ENCODE measurements at regions not wholly inside any gene's neighbourhood (a gene's known extent, or its start where the extent isn't known, plus 50 kb on each side); places are given as distances from the start of the nearest gene placed in this dataset.

GRCh38 chr2:9768388-9768787 lies 74.9 kb upstream of the TAF1B start:
- H3K4me3 Mint-ChIP-seq, result no peak overlapping the region
- WGBS (ENCODE audit: insufficient coverage), result 78% methylated on average over 12 of the region's 12 CpGs

GRCh38 chr2:9769171-9770005 lies 73.9 kb upstream of the TAF1B start:
- WGBS (ENCODE audit: insufficient coverage), result 83% methylated on average over 17 of the region's 19 CpGs
- Histone ChIP-seq H3K9me3 (ENCODE audit: control insufficient read depth, insufficient read depth, low read length) (no peaks in the 10 kb centered on the region), H3K4me3 (ENCODE audit: low read length) (no peak overlapping the region), H3K27ac (ENCODE audit: low read length) (no peak overlapping the region), H3K36me3 (ENCODE audit: control insufficient read depth, insufficient read depth, low read length) (no peaks in the 10 kb centered on the region), H3K4me1 (ENCODE audit: control insufficient read depth, insufficient read depth, low read length) (peaks cover 15% of the 10 kb centered on the region), H3K27me3 (ENCODE audit: control insufficient read depth, insufficient read depth, low read length) (no peaks in the 10 kb centered on the region)
- DNase-seq (no peak), ATAC-seq (no peak)
- Mint-ChIP-seq H3K36me3 (no peaks in the 10 kb centered on the region), H3K4me1 (peaks cover 9 to 22% of the 10 kb centered on the region in 2 donors), H3K4me3 (no peak overlapping the region), H3K27ac (no peak overlapping the region), H3K9me3 (no peaks in the 10 kb centered on the region), H3K27me3 (ENCODE audit: low read depth in 2 of 2) (no peaks in the 10 kb centered on the region)
- no peak for TF ChIP-seq CTCF (IDR thresholded peaks at IDR 0.05)
- intact Hi-C loops (cut with micrococcal nuclease), result no loop called here

More at GRCh38 chr2:9768388-9768787, 74.9 kb upstream of the TAF1B start:
- no peak overlapping the region for H3K27ac ChIP-seq (ENCODE audit: low read length)
- H3K9me3 Mint-ChIP-seq, result no peaks in the 10 kb centered on the region
- no peaks in the 10 kb centered on the region for H3K36me3 Mint-ChIP-seq
- peaks cover 16% of the 10 kb centered on the region for H3K4me1 ChIP-seq (ENCODE audit: control insufficient read depth, insufficient read depth, low read length)
- no peaks in the 10 kb centered on the region for H3K9me3 ChIP-seq (ENCODE audit: control insufficient read depth, insufficient read depth, low read length)
- no peak for TF ChIP-seq CTCF (IDR thresholded peaks at IDR 0.05)
- no peak overlapping the region for H3K27ac Mint-ChIP-seq
- no peaks in the 10 kb centered on the region for H3K27me3 Mint-ChIP-seq (ENCODE audit: low read depth in 2 of 2)
- no peaks in the 10 kb centered on the region for H3K36me3 ChIP-seq (ENCODE audit: control insufficient read depth, insufficient read depth, low read length)
- peaks cover 9 to 22% of the 10 kb centered on the region in 2 donors for H3K4me1 Mint-ChIP-seq
- H3K4me3 ChIP-seq (ENCODE audit: low read length), result no peak overlapping the region
- intact Hi-C loops (cut with micrococcal nuclease), result no loop called here
- H3K27me3 ChIP-seq (ENCODE audit: control insufficient read depth, insufficient read depth, low read length), result no peaks in the 10 kb centered on the region
- ATAC-seq, result no peak
- DNase-seq, result no peak

- peaks cover 12% of the 10 kb centered on the region for H3K4me1 ChIP-seq (ENCODE audit: control insufficient read depth, insufficient read depth, low read length)
- no peaks in the 10 kb centered on the region for H3K36me3 ChIP-seq (ENCODE audit: control insufficient read depth, insufficient read depth, low read length)
- no peak for TF ChIP-seq CTCF (IDR thresholded peaks at IDR 0.05)
- Mint-ChIP-seq H3K4me1 (peaks cover 3 to 19% of the 10 kb centered on the region in 2 donors), H3K27me3 (ENCODE audit: low read depth in 2 of 2) (no peaks in the 10 kb centered on the region), H3K36me3 (no peaks in the 10 kb centered on the region), H3K27ac (no peak overlapping the region), H3K9me3 (no peaks in the 10 kb centered on the region), H3K4me3 (no peak overlapping the region)
- no peak overlapping the region for H3K27ac ChIP-seq (ENCODE audit: low read length)
- no peak for DNase-seq
- WGBS (ENCODE audit: insufficient coverage), result 87% methylated on average over 6 of the region's 6 CpGs
- H3K4me3 ChIP-seq (ENCODE audit: low read length), result no peak overlapping the region
- no peaks in the 10 kb centered on the region for H3K9me3 ChIP-seq (ENCODE audit: control insufficient read depth, insufficient read depth, low read length)
- H3K27me3 ChIP-seq (ENCODE audit: control insufficient read depth, insufficient read depth, low read length), result no peaks in the 10 kb centered on the region
- intact Hi-C loops (cut with micrococcal nuclease), result no loop called here
- ATAC-seq, result no peak
Measured at GRCh38 chr2:9770006-9770307, 73.3 kb upstream of the TAF1B start.
